Stimulated activated CD8-positive, alpha-beta memory T cell treated with anti-CD3 and anti-CD28 coated beads, Interleukin-15, amount 100 ng/mL, for 24 hours (primary cell): ENCODE measurements at regions not wholly inside any gene's neighbourhood (a gene's known extent, or its start where the extent isn't known, plus 50 kb on each side); places are given as distances from the start of the nearest gene placed in this dataset.
"Not testable (repeated sequence)": the region's sequence is repeated elsewhere in the genome, so short reads cannot be mapped to it uniquely, and the experiment has no call there.

ENCODE experiments used
- DNase-seq: peaks from one replicate; pipeline ENCODE4 v3.0.0-alpha.2; 2020; ENCODE audit warnings: low read depth

- DNase-seq = not testable (repeated sequence)
Measured at GRCh38 chr5:155714435-155714834, 612.5 kb upstream of the SGCD start.

GRCh38 chr5:155726267-155726666, 600.7 kb upstream of the SGCD start:
- DNase-seq = no peak

GRCh38 chr5:155727512-155728145, 599.3 kb upstream of the SGCD start:
- DNase-seq = no peak

- no peak for DNase-seq
Measured at GRCh38 chr5:155728146-155728856, 598.7 kb upstream of the SGCD start.

GRCh38 chr5:155728857-155729683, 597.9 kb upstream of the SGCD start:
- no peak for DNase-seq

- DNase-seq = no peak
Measured at GRCh38 chr5:155729684-155730059, 597.3 kb upstream of the SGCD start.

- DNase-seq = no peak
Measured at GRCh38 chr5:155732587-155733376, 594.2 kb upstream of the SGCD start.

- DNase-seq = no peak
Measured at GRCh38 chr5:155733935-155734334, 593.0 kb upstream of the SGCD start.

- no peak for DNase-seq
Measured at GRCh38 chr5:155735388-155735787, 591.6 kb upstream of the SGCD start.

- no peak for DNase-seq
Measured at GRCh38 chr5:155738616-155739015, 588.3 kb upstream of the SGCD start.

GRCh38 chr5:155746367-155747038, 580.5 kb upstream of the SGCD start:
- no peak for DNase-seq

- DNase-seq = no peak
Measured at GRCh38 chr5:155750101-155750500, 576.9 kb upstream of the SGCD start.

GRCh38 chr5:155750571-155750970, 576.4 kb upstream of the SGCD start:
- DNase-seq = no peak

- DNase-seq = no peak
Measured at GRCh38 chr5:155753943-155754581, 572.9 kb upstream of the SGCD start.

GRCh38 chr5:155759252-155759651, 567.7 kb upstream of the SGCD start:
- no peak for DNase-seq

GRCh38 chr5:155759984-155760383, 567.0 kb upstream of the SGCD start:
- no peak for DNase-seq

GRCh38 chr5:155761502-155761901, 565.5 kb upstream of the SGCD start:
- no peak for DNase-seq

GRCh38 chr5:155765715-155766114, 561.2 kb upstream of the SGCD start:
- no peak for DNase-seq

GRCh38 chr5:155767470-155767869, 559.5 kb upstream of the SGCD start:
- no peak for DNase-seq

GRCh38 chr5:155768332-155768731, 558.6 kb upstream of the SGCD start:
- no peak for DNase-seq

- DNase-seq = no peak
Measured at GRCh38 chr5:155772009-155772662, 554.8 kb upstream of the SGCD start.
